ENCODE measurements at regions not wholly inside any gene's neighbourhood (a gene's known extent, or its start where the extent isn't known, plus 50 kb on each side); places are given as distances from the start of the nearest gene placed in this dataset.

DNA sequence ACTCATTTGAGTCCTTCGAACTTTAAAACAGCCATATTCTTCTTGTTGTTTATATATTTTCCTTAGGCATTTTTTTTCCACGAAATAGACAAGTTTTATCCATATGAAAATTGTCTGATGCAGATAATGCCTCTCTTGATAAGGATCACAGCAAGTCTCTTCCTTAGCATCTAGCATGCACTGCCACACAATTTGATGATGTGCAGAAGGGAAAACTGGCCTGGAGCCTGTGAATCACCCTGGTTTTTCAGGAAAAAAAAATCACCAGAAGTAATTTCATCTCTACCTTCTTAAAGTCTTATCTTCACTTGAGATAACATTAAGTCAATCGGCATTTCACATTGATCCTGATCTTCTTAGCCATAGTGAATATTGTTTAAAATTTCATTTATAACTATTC lies 199.8 kb downstream of the TENT5A start:
- no peak for TF ChIP-seq POLR2A (IDR thresholded peaks at IDR 0.05)
- TF ChIP-seq, protein P1, sequence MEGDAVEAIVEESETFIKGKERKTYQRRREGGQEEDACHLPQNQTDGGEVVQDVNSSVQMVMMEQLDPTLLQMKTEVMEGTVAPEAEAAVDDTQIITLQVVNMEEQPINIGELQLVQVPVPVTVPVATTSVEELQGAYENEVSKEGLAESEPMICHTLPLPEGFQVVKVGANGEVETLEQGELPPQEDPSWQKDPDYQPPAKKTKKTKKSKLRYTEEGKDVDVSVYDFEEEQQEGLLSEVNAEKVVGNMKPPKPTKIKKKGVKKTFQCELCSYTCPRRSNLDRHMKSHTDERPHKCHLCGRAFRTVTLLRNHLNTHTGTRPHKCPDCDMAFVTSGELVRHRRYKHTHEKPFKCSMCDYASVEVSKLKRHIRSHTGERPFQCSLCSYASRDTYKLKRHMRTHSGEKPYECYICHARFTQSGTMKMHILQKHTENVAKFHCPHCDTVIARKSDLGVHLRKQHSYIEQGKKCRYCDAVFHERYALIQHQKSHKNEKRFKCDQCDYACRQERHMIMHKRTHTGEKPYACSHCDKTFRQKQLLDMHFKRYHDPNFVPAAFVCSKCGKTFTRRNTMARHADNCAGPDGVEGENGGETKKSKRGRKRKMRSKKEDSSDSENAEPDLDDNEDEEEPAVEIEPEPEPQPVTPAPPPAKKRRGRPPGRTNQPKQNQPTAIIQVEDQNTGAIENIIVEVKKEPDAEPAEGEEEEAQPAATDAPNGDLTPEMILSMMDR (IDR thresholded peaks at IDR 0.05) = no peak
